ENCODE measurements at regions not wholly inside any gene's neighbourhood (a gene's known extent, or its start where the extent isn't known, plus 50 kb on each side); places are given as distances from the start of the nearest gene placed in this dataset.
"Not testable (repeated sequence)": the region's sequence is repeated elsewhere in the genome, so short reads cannot be mapped to it uniquely, and the experiment has no call there.

- no peak for DNase-seq
Measured at GRCh38 chr3:20316238-20316637, 130.2 kb upstream of the SGO1 start.

DNA sequence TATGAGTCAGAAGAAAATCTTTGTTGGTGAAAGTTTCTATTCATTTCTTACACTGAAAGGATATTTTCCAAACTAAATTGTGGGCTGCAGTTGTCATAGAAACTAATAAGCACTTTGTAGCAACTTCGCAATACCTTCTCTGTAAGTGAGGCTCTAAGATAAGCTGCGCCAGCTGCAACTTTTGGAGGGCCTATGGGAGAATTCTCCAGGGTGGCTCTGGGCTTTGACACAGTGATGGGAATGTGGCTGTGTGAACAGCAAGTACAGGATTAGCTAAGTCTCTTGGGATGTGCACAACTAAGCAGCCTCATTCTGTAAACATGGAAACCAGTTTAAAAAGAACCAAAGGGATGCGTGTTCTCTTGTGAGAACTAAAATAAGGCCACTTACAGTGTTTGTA lies 124.6 kb upstream of the SGO1 start:
- no peak for DNase-seq

GRCh38 chr3:20307383-20307782 lies 121.4 kb upstream of the SGO1 start:
- no peak for DNase-seq

- no peak for DNase-seq
Measured at GRCh38 chr3:20305647-20306046, 119.6 kb upstream of the SGO1 start.

DNA sequence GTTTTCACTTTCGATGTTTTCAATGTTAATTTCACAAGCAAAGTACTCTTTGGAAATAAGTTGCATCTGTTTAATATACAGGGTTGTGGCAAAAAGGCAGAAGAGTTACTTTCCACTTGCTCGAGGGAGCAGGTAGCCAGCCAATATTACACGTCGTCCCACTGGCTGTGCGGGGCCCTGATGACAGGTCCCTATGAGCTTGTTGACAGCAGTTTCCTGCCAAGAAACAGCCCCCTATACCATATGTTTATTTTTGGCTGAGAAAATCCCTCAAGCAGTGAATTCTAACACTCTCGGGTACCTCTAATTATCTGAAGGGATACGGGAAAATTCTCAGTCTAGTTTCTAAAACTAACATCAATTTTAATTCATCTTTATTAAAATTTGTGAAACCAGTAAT lies 116.8 kb upstream of the SGO1 start:
- no peak for DNase-seq

DNA sequence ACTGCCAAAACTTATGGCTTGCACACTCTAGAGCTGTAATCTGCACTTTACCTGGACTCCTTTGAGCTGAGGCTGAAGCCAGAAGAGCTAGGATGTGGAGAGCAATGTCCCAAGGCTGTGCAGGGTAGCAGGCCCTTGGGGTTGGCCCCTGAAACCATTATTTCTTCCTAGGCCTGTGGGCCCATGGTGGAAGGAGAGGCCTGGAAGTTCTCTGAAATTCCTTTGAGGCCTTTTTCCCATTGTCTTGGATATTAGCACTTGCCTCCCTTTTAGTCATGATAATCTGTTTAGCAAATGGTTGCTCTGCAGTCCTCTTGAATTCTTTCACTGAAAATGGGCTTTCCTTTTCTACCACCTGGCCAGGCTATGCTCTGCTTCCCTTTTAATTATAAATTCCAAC lies 102.0 kb upstream of the SGO1 start:
- DNase-seq = no peak

DNA sequence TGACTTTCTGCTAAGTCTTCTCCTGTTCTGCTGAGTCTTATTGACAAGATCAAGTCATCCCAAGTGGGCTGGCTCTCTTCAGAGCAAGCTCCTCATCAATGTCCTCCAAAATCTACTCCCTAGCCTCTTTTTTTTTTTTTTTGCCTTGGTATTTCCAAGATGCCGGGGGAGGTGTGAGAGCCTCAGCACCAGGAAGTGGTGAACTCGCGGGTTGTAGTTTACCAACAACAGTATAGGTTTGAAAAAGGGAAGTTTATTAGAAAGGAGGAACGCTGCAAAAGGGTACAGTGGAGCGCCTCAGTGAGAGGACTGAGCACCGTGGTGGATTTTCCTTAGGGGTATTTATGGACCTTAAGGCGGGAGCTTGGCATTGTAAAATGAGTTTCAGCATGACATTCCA lies 94.3 kb upstream of the SGO1 start:
- no peak for DNase-seq

DNA sequence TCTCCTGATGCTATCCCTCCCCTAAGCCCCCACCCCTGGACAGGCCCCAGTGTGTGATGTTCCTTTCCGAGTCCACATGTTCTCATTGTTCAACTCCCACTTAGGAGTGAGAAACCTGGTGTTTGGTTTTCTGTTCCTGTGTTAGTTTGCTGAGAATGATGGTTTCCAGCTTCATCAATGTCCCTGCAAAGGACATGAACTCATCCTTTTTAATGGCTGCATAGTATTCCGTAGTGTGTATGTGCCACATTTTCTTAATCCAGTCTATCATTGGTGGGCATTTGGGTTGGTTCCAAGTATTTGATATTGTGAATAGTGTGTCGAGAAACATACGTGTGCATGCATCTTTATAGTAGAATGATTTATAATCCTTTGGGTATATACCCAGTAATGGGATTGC lies 80.0 kb upstream of the SGO1 start:
- not testable (repeated sequence) for DNase-seq

- no peak for DNase-seq
Measured at GRCh38 chr3:20264900-20265567, 79.0 kb upstream of the SGO1 start.

GRCh38 chr3:20258371-20258770 lies 72.4 kb upstream of the SGO1 start:
- DNase-seq = no peak

DNA sequence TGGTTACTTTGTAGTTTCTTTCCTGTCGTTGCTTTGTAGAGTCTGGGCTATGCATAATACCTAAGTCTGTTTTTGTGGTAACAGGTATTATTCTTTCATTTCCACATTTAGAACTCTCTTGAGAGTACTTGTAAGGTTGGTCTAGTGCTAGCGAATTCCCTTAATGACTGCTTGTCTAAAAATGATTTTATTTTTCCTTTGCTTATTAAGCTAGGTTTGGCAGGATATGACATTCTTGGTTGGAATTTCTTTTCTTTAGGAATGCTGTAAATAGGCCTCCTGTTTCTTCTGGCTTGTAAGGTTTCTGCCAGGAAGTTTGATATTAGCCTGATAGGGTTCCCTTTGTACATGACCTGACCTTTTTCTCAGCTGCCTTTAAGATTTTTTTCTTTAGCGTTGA lies 70.1 kb upstream of the SGO1 start:
- no peak for DNase-seq

DNA sequence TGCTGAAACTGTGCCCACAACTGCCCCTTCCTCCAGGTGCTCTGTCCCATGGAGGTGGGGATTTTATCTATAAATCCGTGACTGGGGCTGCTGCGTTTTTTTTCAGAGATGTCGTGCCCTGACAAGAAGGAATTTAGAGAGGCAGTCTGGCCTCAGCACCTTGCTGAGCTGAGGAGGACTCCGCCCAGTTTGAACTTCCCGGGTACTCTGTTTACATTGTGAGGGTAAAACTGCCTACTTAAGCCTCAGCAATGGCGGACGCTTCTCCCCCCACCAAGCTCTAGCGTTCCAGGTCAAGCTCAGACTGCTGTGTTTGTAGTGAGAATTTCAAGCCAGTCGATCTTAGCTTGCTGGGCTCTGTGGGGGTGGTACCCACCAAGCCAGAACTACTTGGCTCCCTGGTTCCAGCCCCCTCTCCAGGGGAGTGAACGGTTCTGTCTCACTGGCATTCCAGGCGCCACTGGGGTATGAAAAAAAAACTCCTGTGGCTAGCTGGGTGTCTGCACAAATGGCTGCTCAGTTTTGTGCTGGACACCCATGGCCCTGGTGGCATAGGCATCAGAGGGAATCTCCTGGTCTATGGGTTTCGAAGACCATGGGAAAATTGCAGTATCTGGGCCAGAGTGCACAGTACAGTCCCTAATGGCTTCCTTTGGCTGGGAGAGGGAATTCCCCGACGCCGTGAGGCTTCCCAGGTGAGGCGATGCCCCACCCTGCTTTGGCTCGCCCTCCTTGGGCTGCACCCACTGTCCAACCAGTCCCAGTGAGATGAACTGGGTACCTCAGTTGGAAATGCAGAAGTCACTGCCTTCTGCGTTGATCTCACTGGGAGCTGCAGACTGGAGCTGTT lies 68.5 kb upstream of the SGO1 start:
- no peak for DNase-seq

- DNase-seq = no peak
Measured at GRCh38 chr3:20250786-20251185, 64.8 kb upstream of the SGO1 start.

- no peak for DNase-seq
Measured at GRCh38 chr3:20250314-20250713, 64.3 kb upstream of the SGO1 start.

- DNase-seq = no peak
Measured at GRCh38 chr3:20246662-20247061, 60.7 kb upstream of the SGO1 start.

DNA sequence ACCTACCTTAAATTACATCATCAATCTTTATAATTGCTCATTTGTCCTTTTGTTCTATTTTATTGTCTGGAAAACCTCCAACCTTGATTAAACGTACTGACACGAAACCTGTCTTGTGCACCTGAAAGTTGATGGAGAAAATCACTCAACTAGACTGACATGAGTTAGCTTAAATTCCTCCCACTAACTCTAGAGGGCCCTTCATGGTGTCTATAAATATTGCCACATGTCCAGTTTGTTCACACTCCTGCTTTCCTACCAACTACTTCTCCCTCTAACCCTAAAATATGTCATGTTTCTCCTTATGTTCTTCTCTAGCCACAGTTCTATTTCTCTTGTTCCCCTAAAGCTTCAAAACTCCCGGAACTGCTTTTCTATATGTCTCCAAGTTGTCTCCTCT lies 59.8 kb upstream of the SGO1 start:
- DNase-seq = no peak

- no peak for DNase-seq
Measured at GRCh38 chr3:20240154-20240883, 54.3 kb upstream of the SGO1 start.

DNA sequence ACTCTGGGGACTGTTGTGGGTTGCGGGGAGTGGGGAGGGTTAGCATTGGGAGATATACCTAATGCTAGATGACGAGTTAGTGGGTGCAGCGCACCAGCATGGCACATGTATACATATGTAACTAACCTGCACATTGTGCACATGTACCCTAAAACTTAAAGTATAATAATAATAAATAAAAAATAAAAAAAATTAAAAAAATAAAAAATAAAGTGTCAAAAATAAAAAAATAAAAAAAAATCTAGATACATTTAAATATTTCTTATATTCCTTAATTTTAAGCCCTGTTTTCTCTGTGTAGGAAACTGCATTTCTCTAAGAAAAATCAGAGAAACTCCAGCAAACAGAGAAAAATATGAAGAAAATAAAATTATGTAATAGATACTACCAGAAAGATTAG lies 52.2 kb upstream of the SGO1 start:
- not testable (repeated sequence) for DNase-seq

GRCh38 chr3:20236603-20237002 lies 50.6 kb upstream of the SGO1 start:
- no peak for DNase-seq
